ENCODE measurements at regions not wholly inside any gene's neighbourhood (a gene's known extent, or its start where the extent isn't known, plus 50 kb on each side); places are given as distances from the start of the nearest gene placed in this dataset.

DNA sequence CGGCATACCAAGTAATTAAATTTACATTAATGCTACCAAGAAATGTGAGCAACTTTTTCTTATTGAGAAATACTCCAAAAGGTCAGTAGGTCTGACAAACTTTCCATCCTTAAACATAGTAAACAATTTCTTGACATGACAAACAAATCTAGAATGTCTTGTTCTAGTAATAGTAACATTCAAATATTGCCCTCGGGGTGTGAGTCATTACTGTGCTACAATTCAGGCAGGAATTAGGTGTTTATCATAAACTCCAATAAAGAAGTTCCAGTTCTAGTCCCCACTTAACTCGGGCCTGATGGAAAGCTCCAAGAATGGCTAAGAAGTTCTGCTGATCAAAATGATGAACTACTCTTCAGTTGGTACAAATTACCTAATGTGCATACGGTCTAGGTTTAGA, 235.6 kb upstream of the TUSC1 start:
- Mint-ChIP-seq H3K4me1 (no peaks in the 10 kb centered on the region), H3K27me3 (no peaks in the 10 kb centered on the region), H3K9me3 (peaks cover 3 to 26% (median 9%) of the 10 kb centered on the region in 7 donors), H3K27ac (no peak overlapping the region), H3K36me3 (no peaks in the 10 kb centered on the region), H3K4me3 (no peak overlapping the region)
- ATAC-seq (ENCODE audit: low read depth in 2 of 2): no peak
- DNase-seq: no peak
- H3K27me3 ChIP-seq (ENCODE audit: control insufficient read depth, insufficient read depth, low read length): no peaks in the 10 kb centered on the region
- no peak overlapping the region for H3K27ac ChIP-seq (ENCODE audit: insufficient read depth, low read length, poor library complexity, severe bottlenecking)
- no peak overlapping the region for H3K4me3 ChIP-seq (ENCODE audit: low read depth, low read length)
- no peaks in the 10 kb centered on the region for H3K4me1 ChIP-seq (ENCODE audit: control insufficient read depth, insufficient read depth, low read length, poor library complexity, severe bottlenecking)
- peaks cover 3 to 11% of the 10 kb centered on the region in 2 experiments for H3K9me3 ChIP-seq (ENCODE audit: control insufficient read depth in 2 of 2, low read length in 2 of 2)
- H3K36me3 ChIP-seq (ENCODE audit: control insufficient read depth, insufficient read depth, low read length): no peaks in the 10 kb centered on the region

DNA sequence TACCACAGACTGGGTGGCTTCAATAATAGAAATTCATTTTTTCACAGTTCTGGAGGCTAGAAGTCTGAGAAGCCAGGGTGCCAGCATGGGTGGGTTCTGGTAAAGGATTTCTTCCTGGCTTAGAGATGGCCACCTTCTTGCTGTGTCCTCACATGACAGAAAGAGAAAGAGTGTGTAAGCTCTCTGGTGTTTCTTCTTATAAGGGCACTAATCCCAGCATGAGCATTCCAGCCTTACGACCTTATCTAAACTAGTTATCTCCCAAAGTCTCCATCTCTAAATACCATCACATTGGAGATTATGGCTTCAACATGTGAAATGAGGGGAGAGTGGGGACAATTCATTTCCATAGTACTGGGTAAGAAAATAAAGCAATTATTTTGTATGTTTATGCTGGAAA, 226.5 kb upstream of the TUSC1 start:
- Histone ChIP-seq H3K4me1 (ENCODE audit: control insufficient read depth, insufficient read depth, low read length, poor library complexity, severe bottlenecking) (no peaks in the 10 kb centered on the region), H3K9me3 (ENCODE audit: control insufficient read depth in 2 of 2, low read length in 2 of 2) (peaks cover 0 to 8% of the 10 kb centered on the region in 2 experiments), H3K27me3 (ENCODE audit: control insufficient read depth, insufficient read depth, low read length) (no peaks in the 10 kb centered on the region), H3K36me3 (ENCODE audit: control insufficient read depth, insufficient read depth, low read length) (no peaks in the 10 kb centered on the region), H3K27ac (ENCODE audit: insufficient read depth, low read length, poor library complexity, severe bottlenecking) (no peak overlapping the region), H3K4me3 (ENCODE audit: low read depth, low read length) (no peak overlapping the region)
- peaks cover 4 to 27% (median 11%) of the 10 kb centered on the region in 7 donors for H3K9me3 Mint-ChIP-seq
- no peak for ATAC-seq (ENCODE audit: low read depth in 2 of 2)
- H3K4me1 Mint-ChIP-seq: no peaks in the 10 kb centered on the region
- H3K27ac Mint-ChIP-seq: no peak overlapping the region
- DNase-seq: no peak
- no peaks in the 10 kb centered on the region for H3K27me3 Mint-ChIP-seq
- no peak overlapping the region for H3K4me3 Mint-ChIP-seq
- no peaks in the 10 kb centered on the region for H3K36me3 Mint-ChIP-seq

DNA sequence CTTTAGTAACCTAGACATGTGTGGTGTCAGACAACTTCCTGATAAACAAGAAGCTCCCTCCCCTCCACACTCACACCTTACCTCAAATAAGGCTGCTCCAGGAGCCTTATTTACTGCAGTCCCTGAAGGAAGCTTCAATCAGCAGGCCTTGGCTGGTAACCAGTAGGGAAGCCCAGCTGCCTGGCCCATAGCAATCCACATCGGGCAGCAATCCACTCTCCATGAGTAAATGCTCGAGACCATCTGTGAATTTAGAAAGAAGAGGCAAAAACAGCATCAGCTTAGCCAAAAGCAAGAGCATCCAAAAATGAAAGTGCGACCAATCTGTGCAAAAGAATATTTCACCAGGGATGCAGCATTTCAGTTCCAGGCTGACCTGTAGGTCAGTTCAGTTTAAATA, 213.3 kb upstream of the TUSC1 start:
- no peak for DNase-seq
- no peaks in the 10 kb centered on the region for H3K36me3 Mint-ChIP-seq
- Histone ChIP-seq H3K36me3 (ENCODE audit: control insufficient read depth, insufficient read depth, low read length) (no peaks in the 10 kb centered on the region), H3K27ac (ENCODE audit: insufficient read depth, low read length, poor library complexity, severe bottlenecking) (no peak overlapping the region), H3K9me3 (ENCODE audit: control insufficient read depth in 2 of 2, low read length in 2 of 2) (peaks cover 0 to 9% of the 10 kb centered on the region in 2 experiments), H3K4me1 (ENCODE audit: control insufficient read depth, insufficient read depth, low read length, poor library complexity, severe bottlenecking) (no peaks in the 10 kb centered on the region), H3K4me3 (ENCODE audit: low read depth, low read length) (no peak overlapping the region), H3K27me3 (ENCODE audit: control insufficient read depth, insufficient read depth, low read length) (no peaks in the 10 kb centered on the region)
- no peaks in the 10 kb centered on the region for H3K4me1 Mint-ChIP-seq
- no peaks in the 10 kb centered on the region for H3K27me3 Mint-ChIP-seq
- no peak for ATAC-seq (ENCODE audit: low read depth in 2 of 2)
- no peak overlapping the region for H3K4me3 Mint-ChIP-seq
- no peak overlapping the region for H3K27ac Mint-ChIP-seq
- peaks cover 0 to 36% (median 7%) of the 10 kb centered on the region in 7 donors for H3K9me3 Mint-ChIP-seq

DNA sequence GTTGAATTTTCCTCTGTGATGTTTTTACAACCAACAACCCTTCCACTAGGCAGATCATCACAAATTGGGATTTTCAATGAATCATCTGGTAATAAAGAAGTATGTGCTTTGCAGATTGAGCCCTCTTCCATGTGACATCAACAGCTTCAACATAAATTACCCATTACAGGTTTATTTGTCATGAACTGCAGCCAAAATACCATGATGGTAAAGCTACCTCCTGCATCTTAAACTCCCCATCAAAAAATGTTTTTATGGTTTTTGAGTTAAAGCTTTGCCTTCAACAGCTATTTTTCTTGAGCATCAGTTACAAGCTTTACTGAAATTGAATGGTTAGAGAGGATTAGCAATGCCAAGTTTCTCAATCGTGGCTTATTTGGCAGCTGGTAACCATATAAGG, 211.4 kb upstream of the TUSC1 start:
- peaks cover 0 to 9% of the 10 kb centered on the region in 2 experiments for H3K9me3 ChIP-seq (ENCODE audit: control insufficient read depth in 2 of 2, low read length in 2 of 2)
- H3K36me3 Mint-ChIP-seq: no peaks in the 10 kb centered on the region
- no peak overlapping the region for H3K4me3 ChIP-seq (ENCODE audit: low read depth, low read length)
- no peaks in the 10 kb centered on the region for H3K36me3 ChIP-seq (ENCODE audit: control insufficient read depth, insufficient read depth, low read length)
- peaks cover 0 to 35% (median 7%) of the 10 kb centered on the region in 7 donors for H3K9me3 Mint-ChIP-seq
- H3K4me3 Mint-ChIP-seq: no peak overlapping the region
- ATAC-seq (ENCODE audit: low read depth in 2 of 2) (no peak), DNase-seq (no peak)
- H3K27ac ChIP-seq (ENCODE audit: insufficient read depth, low read length, poor library complexity, severe bottlenecking): no peak overlapping the region
- H3K27me3 Mint-ChIP-seq: no peaks in the 10 kb centered on the region
- H3K27ac Mint-ChIP-seq: no peak overlapping the region
- no peaks in the 10 kb centered on the region for H3K4me1 Mint-ChIP-seq
- no peaks in the 10 kb centered on the region for H3K27me3 ChIP-seq (ENCODE audit: control insufficient read depth, insufficient read depth, low read length)
- no peaks in the 10 kb centered on the region for H3K4me1 ChIP-seq (ENCODE audit: control insufficient read depth, insufficient read depth, low read length, poor library complexity, severe bottlenecking)

DNA sequence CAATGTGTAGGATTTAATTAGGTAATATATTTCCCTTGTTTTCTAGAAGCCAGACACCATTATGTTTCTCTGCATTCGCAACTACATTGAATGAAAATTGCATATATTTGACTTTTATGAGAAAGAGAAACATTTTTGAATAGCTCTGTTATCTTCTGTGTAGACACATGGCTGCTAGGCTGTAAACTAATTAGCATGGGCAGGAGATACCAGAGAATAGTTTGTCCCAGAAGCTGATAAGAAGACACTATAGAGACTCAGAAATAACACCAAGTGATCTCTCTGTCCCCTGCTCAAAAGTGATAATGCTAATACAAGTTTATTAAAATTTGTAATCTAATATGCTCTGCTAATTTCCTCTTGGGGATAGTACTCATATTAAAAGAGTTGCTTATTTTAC, 198.0 kb upstream of the TUSC1 start:
- no peak overlapping the region for H3K4me3 ChIP-seq (ENCODE audit: low read depth, low read length)
- Mint-ChIP-seq H3K9me3 (peaks cover 0 to 15% (median 5%) of the 10 kb centered on the region in 7 donors), H3K4me1 (no peaks in the 10 kb centered on the region), H3K27me3 (no peaks in the 10 kb centered on the region), H3K27ac (no peak overlapping the region), H3K36me3 (no peaks in the 10 kb centered on the region), H3K4me3 (no peak overlapping the region)
- ATAC-seq (ENCODE audit: low read depth in 2 of 2) (no peak), DNase-seq (no peak)
- H3K27me3 ChIP-seq (ENCODE audit: control insufficient read depth, insufficient read depth, low read length): no peaks in the 10 kb centered on the region
- H3K9me3 ChIP-seq (ENCODE audit: control insufficient read depth in 2 of 2, low read length in 2 of 2): peaks cover 0 to 6% of the 10 kb centered on the region in 2 experiments
- no peaks in the 10 kb centered on the region for H3K36me3 ChIP-seq (ENCODE audit: control insufficient read depth, insufficient read depth, low read length)
- H3K27ac ChIP-seq (ENCODE audit: insufficient read depth, low read length, poor library complexity, severe bottlenecking): no peak overlapping the region
- H3K4me1 ChIP-seq (ENCODE audit: control insufficient read depth, insufficient read depth, low read length, poor library complexity, severe bottlenecking): no peaks in the 10 kb centered on the region

DNA sequence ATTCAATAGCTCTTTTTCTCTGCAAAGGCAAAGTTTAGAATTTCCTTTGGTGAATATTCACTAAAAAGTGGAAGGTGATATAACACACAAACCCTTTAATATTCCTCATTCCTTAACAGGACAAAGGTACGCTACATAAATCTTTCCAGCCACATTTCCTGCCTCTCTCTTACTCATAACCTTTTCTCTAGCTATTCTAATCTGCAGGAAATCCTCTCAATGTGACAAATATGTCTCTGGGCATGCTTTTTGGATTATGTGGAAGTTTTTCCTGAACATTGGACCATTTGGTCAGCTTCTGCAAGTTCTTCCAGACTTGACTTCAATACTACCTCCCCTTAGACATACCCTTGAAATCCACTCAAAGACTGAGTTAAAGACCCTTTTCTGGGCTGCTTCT, 186.3 kb upstream of the TUSC1 start:
- Histone ChIP-seq H3K27me3 (ENCODE audit: control insufficient read depth, insufficient read depth, low read length) (no peaks in the 10 kb centered on the region), H3K4me3 (ENCODE audit: low read depth, low read length) (no peak overlapping the region), H3K27ac (ENCODE audit: insufficient read depth, low read length, poor library complexity, severe bottlenecking) (no peak overlapping the region), H3K9me3 (ENCODE audit: control insufficient read depth in 2 of 2, low read length in 2 of 2) (peaks cover 0 to 10% of the 10 kb centered on the region in 2 experiments), H3K4me1 (ENCODE audit: control insufficient read depth, insufficient read depth, low read length, poor library complexity, severe bottlenecking) (no peaks in the 10 kb centered on the region), H3K36me3 (ENCODE audit: control insufficient read depth, insufficient read depth, low read length) (no peaks in the 10 kb centered on the region)
- Mint-ChIP-seq H3K27me3 (no peaks in the 10 kb centered on the region), H3K4me3 (no peak overlapping the region), H3K4me1 (no peaks in the 10 kb centered on the region), H3K36me3 (no peaks in the 10 kb centered on the region), H3K27ac (no peak overlapping the region), H3K9me3 (peaks cover 0 to 10% (median 7%) of the 10 kb centered on the region in 7 donors)
- DNase-seq (no peak), ATAC-seq (ENCODE audit: low read depth in 2 of 2) (no peak)

DNA sequence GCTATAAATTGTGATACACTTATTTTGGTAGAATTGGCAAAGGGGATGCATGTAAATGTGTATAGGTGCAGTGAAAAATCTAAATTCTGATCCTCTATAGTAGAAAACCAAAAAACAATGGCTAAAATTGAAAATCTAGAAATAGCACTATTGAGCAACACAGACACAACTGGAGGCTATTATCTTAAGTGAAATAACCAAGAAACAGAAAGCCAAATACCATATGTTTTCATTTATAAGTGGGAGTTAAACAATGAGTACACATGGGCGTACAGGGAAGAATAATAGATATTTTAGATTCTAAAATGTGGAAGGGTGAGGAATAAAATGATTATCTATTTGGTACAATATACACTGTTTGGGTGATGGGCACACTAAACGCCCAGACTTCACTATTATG, 183.2 kb upstream of the TUSC1 start:
- ATAC-seq (ENCODE audit: low read depth in 2 of 2) (no peak), DNase-seq (no peak)
- Histone ChIP-seq H3K27ac (ENCODE audit: insufficient read depth, low read length, poor library complexity, severe bottlenecking) (no peak overlapping the region), H3K4me3 (ENCODE audit: low read depth, low read length) (no peak overlapping the region), H3K27me3 (ENCODE audit: control insufficient read depth, insufficient read depth, low read length) (no peaks in the 10 kb centered on the region), H3K36me3 (ENCODE audit: control insufficient read depth, insufficient read depth, low read length) (no peaks in the 10 kb centered on the region), H3K4me1 (ENCODE audit: control insufficient read depth, insufficient read depth, low read length, poor library complexity, severe bottlenecking) (no peaks in the 10 kb centered on the region), H3K9me3 (ENCODE audit: control insufficient read depth in 2 of 2, low read length in 2 of 2) (peaks cover 0 to 2% of the 10 kb centered on the region in 2 experiments)
- Mint-ChIP-seq H3K4me1 (no peaks in the 10 kb centered on the region), H3K9me3 (peaks cover 2 to 11% (median 7%) of the 10 kb centered on the region in 7 donors), H3K27me3 (no peaks in the 10 kb centered on the region), H3K36me3 (no peaks in the 10 kb centered on the region), H3K27ac (no peak overlapping the region), H3K4me3 (no peak overlapping the region)

DNA sequence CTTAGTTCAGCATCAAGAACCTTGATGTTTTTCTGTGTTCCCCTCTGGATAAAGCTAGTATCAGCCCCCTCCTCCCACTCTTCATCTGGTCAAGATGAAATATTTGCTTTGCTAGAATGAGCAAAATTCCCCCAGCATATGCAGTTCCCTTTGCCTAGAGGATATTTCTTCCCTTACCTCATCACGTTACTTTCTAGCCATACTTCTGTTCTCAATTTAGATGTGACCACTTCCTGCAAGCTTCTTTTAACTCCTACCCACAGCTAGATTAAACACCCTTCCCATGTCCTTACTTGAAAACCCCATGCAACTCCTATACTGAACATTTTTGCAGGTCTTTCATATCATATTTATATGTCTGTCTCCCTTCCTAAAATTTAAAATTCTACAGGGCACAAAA, 178.9 kb upstream of the TUSC1 start:
- H3K4me3 ChIP-seq (ENCODE audit: low read depth, low read length): no peak overlapping the region
- H3K27ac Mint-ChIP-seq: no peak overlapping the region
- no peaks in the 10 kb centered on the region for H3K4me1 ChIP-seq (ENCODE audit: control insufficient read depth, insufficient read depth, low read length, poor library complexity, severe bottlenecking)
- H3K27me3 ChIP-seq (ENCODE audit: control insufficient read depth, insufficient read depth, low read length): no peaks in the 10 kb centered on the region
- H3K9me3 Mint-ChIP-seq: peaks cover 3 to 17% (median 10%) of the 10 kb centered on the region in 7 donors
- no peak overlapping the region for H3K4me3 Mint-ChIP-seq
- no peak for DNase-seq
- no peaks in the 10 kb centered on the region for H3K36me3 ChIP-seq (ENCODE audit: control insufficient read depth, insufficient read depth, low read length)
- no peaks in the 10 kb centered on the region for H3K36me3 Mint-ChIP-seq
- no peaks in the 10 kb centered on the region for H3K27me3 Mint-ChIP-seq
- peaks cover 6 to 8% of the 10 kb centered on the region in 2 experiments for H3K9me3 ChIP-seq (ENCODE audit: control insufficient read depth in 2 of 2, low read length in 2 of 2)
- ATAC-seq (ENCODE audit: low read depth in 2 of 2): no peak
- no peak overlapping the region for H3K27ac ChIP-seq (ENCODE audit: insufficient read depth, low read length, poor library complexity, severe bottlenecking)
- H3K4me1 Mint-ChIP-seq: no peaks in the 10 kb centered on the region
